Adrenal gland (tissue), 9 donors: ENCODE measurements at regions not wholly inside any gene's neighbourhood (a gene's known extent, or its start where the extent isn't known, plus 50 kb on each side); places are given as distances from the start of the nearest gene placed in this dataset.

Experiments used
- DNase-seq, 7 donors: peaks; one replicate each; pipeline ENCODE4 v3.0.0-alpha.2; 2019 to 2020
- H3K27ac ChIP-seq, 5 donors: fragments of 200-600 bp; sonication (generic) in 4 of 5; 1 replicate in 3 of 5; 2 replicates in 2 of 5; pipeline versions ENCODE4 v1.5.1 to v1.8.0; 2016 to 2020; ENCODE audit warnings: mild to moderate bottlenecking in 1 of 5
- H3K27me3 ChIP-seq: fragments of 200-600 bp; 2 replicates; pipeline ENCODE4 v1.8.0; 2021
- H3K36me3 ChIP-seq, 2 donors: fragments of 200-600 bp; replicated peaks in 1 of 2; 1 replicate in 1 of 2; 2 replicates in 1 of 2; pipeline versions ENCODE4 v1.5.1 to v1.8.0; 2018 to 2022
- H3K4me1 ChIP-seq, 2 donors: fragments of 200-600 bp; replicated peaks in 1 of 2; 1 replicate in 1 of 2; 2 replicates in 1 of 2; pipeline versions ENCODE4 v1.5.1 to v1.8.0; 2018 to 2021
- H3K4me3 ChIP-seq, 4 donors: fragments of 200-600 bp; sonication (generic) in 3 of 4; one replicate each; pipeline ENCODE4 v1.5.1; 2016 to 2018
- H3K9me3 ChIP-seq, 3 donors: fragments of 200-600 bp; sonication (generic) in 1 of 3; replicated peaks in 1 of 3; 1 replicate in 2 of 3; 2 replicates in 1 of 3; pipeline versions ENCODE4 v1.5.1 to v1.8.0; 2016 to 2021
- POLR2A ChIP-seq, 2 donors: fragments of 450-650 bp; IDR thresholded peaks; one replicate each; pipeline ENCODE4 v1.6.1; 2017; ENCODE audit warnings: antibody characterized with exemption in 2 of 2, mild to moderate bottlenecking in 2 of 2, moderate library complexity in 1 of 2
- WGBS, 4 donors: extraction: QIAGEN DNeasy Blood & Tissue Kit in 2 of 4; methylation state at CpG; one replicate each; pipeline versions ENCODE4 v1.1.5 to v1.1.7; 2013 to 2017; 5-methylcytosine and 5-hydroxymethylcytosine counted together
- intact Hi-C, 2 donors: fragments of 100-400 bp; cut with DNase I; formaldehyde crosslinking; loops; one replicate each; pipeline versions ENCODE4 v1.14.1 to v1.15.0; 2022 to 2023
- TF ChIP-seq, protein P1 (sequence below), 6 experiments: fragments of 450-650 bp in 4 of 6; fragments of 200-600 bp in 2 of 6; sonication (generic) in 1 of 6; IDR thresholded peaks; 1 replicate in 5 of 6; 2 replicates in 1 of 6; pipeline versions ENCODE4 v1.5.1 to v1.8.0; 2016 to 2021; ENCODE audit warnings: antibody characterized with exemption in 6 of 6, mild to moderate bottlenecking in 2 of 6, moderate library complexity in 1 of 6
- donor health status: healthy with polysubstance abuse.
- donor health status: Bipolar disorder and iron deficiency.
- donor health status: DM: yes; HTN: yes; CAD: no.
- donor health status: DM: no; HTN: no; CAD: no.
- donor health status: DM: no; HTN: no; CAD: no.

DNA sequence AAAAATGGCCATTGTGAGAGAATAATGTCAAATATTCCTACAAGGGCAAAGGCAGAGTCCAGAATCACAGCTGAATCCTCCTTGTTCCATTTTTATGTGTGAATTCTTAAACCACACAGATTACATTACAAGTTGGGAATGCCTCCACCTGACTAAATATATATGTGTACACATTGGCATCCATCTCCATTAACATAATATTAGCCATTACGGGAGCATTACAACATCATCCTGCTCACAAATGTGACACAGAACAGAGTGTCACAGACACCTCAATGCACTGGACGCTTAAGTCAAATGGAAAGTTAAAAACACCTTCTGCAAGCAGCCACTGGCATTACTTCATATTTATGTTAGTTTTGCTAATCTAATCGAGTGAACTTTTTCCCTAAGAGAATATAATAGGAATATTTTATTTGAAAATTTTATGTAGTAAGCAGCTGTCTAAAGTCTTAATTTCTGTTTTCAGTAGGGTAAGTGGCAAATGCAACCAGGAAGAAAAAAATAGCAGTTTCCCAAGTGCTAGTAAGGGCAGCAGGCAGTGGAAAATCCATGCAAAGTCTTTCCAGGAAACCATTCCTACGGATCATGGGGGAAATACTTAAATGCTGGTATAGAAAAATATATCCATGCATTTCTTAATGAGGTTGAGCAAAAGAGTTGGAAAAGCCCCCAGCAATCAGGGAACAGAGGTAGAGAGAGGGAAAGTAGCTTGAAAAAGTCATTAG, 255.6 kb downstream of the OSR1 start:
- Histone ChIP-seq H3K9me3 (no peaks in the 10 kb centered on the region), H3K4me1 (no peaks in the 10 kb centered on the region), H3K27ac (no peak overlapping the region), H3K4me3 (no peak overlapping the region), H3K27me3 (no peaks in the 10 kb centered on the region), H3K36me3 (no peaks in the 10 kb centered on the region)
- 88 to 97% (median 91%) methylated on average over 4 of the region's 4 CpGs for WGBS, 4 donors
- intact Hi-C loops: no loop called here
- TF ChIP-seq, protein P1, sequence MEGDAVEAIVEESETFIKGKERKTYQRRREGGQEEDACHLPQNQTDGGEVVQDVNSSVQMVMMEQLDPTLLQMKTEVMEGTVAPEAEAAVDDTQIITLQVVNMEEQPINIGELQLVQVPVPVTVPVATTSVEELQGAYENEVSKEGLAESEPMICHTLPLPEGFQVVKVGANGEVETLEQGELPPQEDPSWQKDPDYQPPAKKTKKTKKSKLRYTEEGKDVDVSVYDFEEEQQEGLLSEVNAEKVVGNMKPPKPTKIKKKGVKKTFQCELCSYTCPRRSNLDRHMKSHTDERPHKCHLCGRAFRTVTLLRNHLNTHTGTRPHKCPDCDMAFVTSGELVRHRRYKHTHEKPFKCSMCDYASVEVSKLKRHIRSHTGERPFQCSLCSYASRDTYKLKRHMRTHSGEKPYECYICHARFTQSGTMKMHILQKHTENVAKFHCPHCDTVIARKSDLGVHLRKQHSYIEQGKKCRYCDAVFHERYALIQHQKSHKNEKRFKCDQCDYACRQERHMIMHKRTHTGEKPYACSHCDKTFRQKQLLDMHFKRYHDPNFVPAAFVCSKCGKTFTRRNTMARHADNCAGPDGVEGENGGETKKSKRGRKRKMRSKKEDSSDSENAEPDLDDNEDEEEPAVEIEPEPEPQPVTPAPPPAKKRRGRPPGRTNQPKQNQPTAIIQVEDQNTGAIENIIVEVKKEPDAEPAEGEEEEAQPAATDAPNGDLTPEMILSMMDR (IDR thresholded peaks at IDR 0.05): no peak
- TF ChIP-seq POLR2A (IDR thresholded peaks at IDR 0.05): no peak
- DNase-seq: no peak

DNA sequence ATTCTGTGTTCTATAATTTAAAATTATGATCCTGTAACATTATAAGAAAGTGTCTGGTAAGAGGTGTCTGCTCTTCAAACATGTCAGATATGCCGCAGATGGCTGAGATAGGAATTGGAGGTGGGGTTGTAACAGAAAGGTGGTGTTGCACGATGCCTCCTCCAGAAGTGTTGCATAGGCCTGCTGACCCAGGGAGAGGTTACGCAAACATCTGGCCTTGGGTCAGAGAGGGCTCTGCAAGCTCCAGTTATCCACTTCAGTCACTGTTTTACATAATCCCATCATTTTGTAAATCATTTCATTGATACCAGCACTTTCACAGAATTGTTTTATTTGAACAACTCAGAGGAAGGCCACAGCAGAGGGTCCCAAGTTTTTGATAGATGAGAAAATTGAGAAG, 256.5 kb downstream of the OSR1 start:
- Histone ChIP-seq H3K4me1 (no peaks in the 10 kb centered on the region), H3K4me3 (no peak overlapping the region), H3K36me3 (no peaks in the 10 kb centered on the region), H3K27ac (no peak overlapping the region), H3K27me3 (no peaks in the 10 kb centered on the region), H3K9me3 (no peaks in the 10 kb centered on the region)
- DNase-seq: no peak
- TF ChIP-seq, protein P1 (IDR thresholded peaks at IDR 0.05): no peak
- no peak for TF ChIP-seq POLR2A (IDR thresholded peaks at IDR 0.05)
- intact Hi-C loops: no loop called here
- WGBS, 4 donors: 51 to 72% (median 67%) methylated on average over 3 of the region's 3 CpGs

DNA sequence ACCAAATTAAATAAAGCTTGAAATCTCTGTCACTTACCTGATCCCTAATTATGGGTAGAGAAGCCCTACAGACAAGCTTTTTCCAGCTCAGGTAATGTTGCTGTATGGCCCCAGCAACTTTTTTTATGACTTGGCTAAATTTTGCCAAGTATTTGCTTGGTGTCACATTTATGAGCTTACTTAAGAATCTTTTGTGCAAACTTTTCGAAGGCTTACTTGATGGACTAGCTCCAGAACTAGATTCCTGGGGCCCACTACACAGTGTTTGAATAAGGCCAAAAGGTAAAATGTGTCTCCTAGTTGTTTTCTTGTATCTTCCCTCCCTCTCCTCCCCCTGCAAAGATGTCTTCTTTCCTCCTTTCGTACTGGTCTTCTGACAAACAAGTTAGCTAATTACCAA, 257.9 kb downstream of the OSR1 start:
- Histone ChIP-seq H3K9me3 (no peaks in the 10 kb centered on the region), H3K36me3 (no peaks in the 10 kb centered on the region), H3K27me3 (no peaks in the 10 kb centered on the region), H3K4me1 (no peaks in the 10 kb centered on the region), H3K27ac (no peak overlapping the region), H3K4me3 (no peak overlapping the region)
- 81 to 93% (median 91%) methylated on average over 2 of the region's 2 CpGs for WGBS, 4 donors
- DNase-seq: no peak
- no peak for TF ChIP-seq POLR2A (IDR thresholded peaks at IDR 0.05)
- TF ChIP-seq, protein P1 (IDR thresholded peaks at IDR 0.05): no peak
- intact Hi-C loops: no loop called here

DNA sequence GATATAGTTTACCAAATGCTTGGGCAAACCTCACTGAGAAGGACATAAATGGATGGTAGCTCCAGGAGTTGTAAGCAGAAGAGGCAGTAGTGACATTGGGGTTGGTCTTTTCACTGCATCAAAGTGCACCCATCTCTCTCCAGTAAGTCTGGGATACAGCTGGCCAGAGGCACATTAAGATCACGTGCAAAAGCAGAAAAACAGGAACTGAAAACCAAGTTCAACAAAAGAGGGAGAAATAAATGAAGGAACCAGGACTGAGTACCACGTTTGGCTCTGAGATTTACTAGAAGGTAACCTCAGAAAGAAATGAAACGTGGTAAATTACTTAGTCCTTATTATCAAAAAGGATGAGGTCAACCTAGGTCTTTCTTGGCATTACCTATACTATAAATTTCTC, 259.2 kb downstream of the OSR1 start:
- Histone ChIP-seq H3K27ac (no peak overlapping the region), H3K9me3 (no peaks in the 10 kb centered on the region), H3K36me3 (no peaks in the 10 kb centered on the region), H3K4me3 (no peak overlapping the region), H3K27me3 (no peaks in the 10 kb centered on the region), H3K4me1 (no peaks in the 10 kb centered on the region)
- DNase-seq: no peak
- TF ChIP-seq, protein P1 (IDR thresholded peaks at IDR 0.05): no peak
- no peak for TF ChIP-seq POLR2A (IDR thresholded peaks at IDR 0.05)
- intact Hi-C loops: no loop called here
- 50 to 65% (median 61%) methylated on average over 3 of the region's 3 CpGs for WGBS, 4 donors
